Fibroblast of mammary gland (primary cell): ENCODE measurements at regions not wholly inside any gene's neighbourhood (a gene's known extent, or its start where the extent isn't known, plus 50 kb on each side); places are given as distances from the start of the nearest gene placed in this dataset.

ENCODE experiments used
- DNase-seq: peaks from one replicate; pipeline ENCODE4 v3.0.0-alpha.2; 2010; ENCODE audit warnings: low read depth
- H3K4me3 ChIP-seq: 2 replicates; pipeline ENCODE4 v1.5.1; 2011; ENCODE audit warnings: low read depth, mild to moderate bottlenecking, low read length, moderate library complexity; ENCODE audit not compliant: control insufficient read depth
- CTCF ChIP-seq: conservative IDR thresholded peaks from 2 replicates; pipeline ENCODE4 v1.5.1; 2011; ENCODE audit warnings: low read depth, low read length, inconsistent platforms; ENCODE audit not compliant: control insufficient read depth, insufficient read depth

- no peak for TF ChIP-seq CTCF
- no peak for DNase-seq
- H3K4me3 ChIP-seq = no peak overlapping the region
Observed at GRCh38 chr3:124634210-124635168, 95.8 kb upstream of the UMPS start.

DNA sequence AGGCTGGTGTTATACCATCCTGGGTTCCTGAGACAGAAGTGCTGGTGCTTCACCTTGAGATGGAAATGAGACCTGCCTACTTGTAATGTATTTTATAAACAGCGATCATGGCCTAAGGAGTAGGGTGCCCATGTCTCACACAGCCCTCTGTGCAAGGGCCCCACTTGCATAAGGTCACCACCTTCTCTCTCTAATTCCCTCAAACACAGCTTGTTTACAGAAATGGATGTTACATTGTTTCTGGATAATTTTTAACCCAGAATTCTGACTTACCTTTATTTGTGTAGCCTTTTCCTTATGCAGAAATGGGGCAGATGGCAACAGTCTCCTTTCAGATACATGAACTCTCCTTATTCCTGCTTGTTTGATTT, 95.1 kb upstream of the UMPS start:
- H3K4me3 ChIP-seq = no peak overlapping the region
- TF ChIP-seq CTCF = no peak
- DNase-seq = no peak

- TF ChIP-seq CTCF = no peak
- DNase-seq = no peak
- H3K4me3 ChIP-seq = no peak overlapping the region
Observed at GRCh38 chr3:124636101-124636862, 94.0 kb upstream of the UMPS start.

DNA sequence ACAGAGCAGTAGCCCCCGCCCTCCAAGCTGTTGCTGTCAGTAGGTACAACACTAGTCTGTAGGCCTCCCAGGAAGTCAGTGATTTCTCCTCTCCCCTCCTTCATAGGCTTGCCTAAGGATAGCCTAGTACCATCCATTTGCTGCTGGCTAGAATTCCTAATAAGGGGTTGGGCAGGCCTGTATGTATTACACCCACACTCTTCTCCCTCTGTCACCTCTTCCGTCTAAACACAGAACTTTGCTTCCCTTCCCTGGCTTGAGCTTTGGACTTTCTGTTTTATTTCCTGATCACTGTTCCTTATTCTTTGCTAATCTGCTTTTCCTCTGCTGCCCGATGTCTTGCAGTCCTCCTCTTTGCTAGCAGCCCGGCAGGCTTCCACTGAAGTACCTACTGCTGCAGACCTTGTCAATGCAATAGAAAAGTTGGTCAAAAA, 93.4 kb upstream of the UMPS start:
- no peak for DNase-seq
- H3K4me3 ChIP-seq = no peak overlapping the region
- no peak for TF ChIP-seq CTCF

GRCh38 chr3:124639406-124640237, 90.6 kb upstream of the UMPS start:
- no peak for TF ChIP-seq CTCF
- no peak for DNase-seq
- no peak overlapping the region for H3K4me3 ChIP-seq

GRCh38 chr3:124640635-124641306, 89.5 kb upstream of the UMPS start:
- no peak overlapping the region for H3K4me3 ChIP-seq
- no peak for TF ChIP-seq CTCF
- DNase-seq = no peak
